ELF-1 (cell line): ENCODE measurements at regions not wholly inside any gene's neighbourhood (a gene's known extent, or its start where the extent isn't known, plus 50 kb on each side); places are given as distances from the start of the nearest gene placed in this dataset.
A peak's percentile ranks its signal among the peaks of the same experiment; 100 is the strongest.
"Not testable (repeated sequence)": the region's sequence is repeated elsewhere in the genome, so short reads cannot be mapped to it uniquely, and the experiment has no call there.

Source experiments
- DNase-seq: peaks from one replicate; pipeline ENCODE4 v3.0.0-alpha.2; 2016; ENCODE audit warnings: low read depth, low spot score

- DNase-seq, result no peak
These were observed 239.1 kb upstream of the ARID2 start for GRCh38 chr12:45490232-45490881.

DNA sequence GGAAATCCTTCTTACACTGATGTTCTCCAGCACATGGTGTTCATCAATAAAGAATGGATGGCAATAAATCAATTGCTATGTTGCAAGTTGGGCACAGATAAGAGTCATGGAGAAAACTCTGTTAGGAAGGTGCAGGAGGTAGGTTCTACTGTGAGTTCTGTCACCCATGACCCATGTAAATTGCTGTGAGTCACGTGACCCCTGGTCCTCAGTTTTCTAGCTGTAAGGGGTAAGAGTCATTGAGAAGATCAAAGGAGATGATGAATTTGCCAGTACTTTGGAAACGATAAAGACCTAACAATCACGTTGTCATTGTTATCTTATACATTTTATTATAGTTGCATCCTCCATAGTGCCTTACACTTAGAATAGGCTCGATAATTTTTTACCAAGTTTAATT, 235.2 kb upstream of the ARID2 start:
- DNase-seq, result no peak

GRCh38 chr12:45498645-45499044, 230.9 kb upstream of the ARID2 start:
- DNase-seq, result no peak

DNA sequence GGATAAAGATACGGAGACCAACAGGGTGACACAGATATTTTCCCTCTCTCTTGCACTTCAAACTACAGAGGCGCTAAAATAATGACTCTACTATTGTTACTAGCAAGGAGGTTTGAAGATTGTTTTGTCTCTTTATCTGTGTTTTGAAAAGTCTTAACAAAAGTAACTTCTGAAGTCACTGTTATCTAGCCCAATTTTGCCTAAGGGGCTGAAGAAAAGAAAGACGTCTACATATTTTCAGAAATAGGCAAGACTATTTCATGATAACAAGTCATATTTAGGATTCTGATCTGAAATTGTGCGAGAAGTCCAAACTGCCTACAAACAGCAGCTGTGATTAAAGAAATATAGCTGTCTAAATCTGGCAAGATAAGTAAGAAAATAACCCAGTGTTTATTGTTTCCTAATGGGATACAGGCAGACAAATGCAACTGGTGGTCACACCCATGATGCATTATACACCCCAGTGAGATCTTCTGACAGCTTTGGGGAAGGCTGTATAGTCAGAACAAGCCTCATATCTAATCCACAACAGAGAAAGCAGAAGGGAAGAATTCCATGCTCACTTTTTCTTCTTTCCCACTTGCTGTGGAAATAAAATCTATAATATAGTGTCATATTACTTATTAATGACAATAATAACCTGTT, 226.9 kb upstream of the ARID2 start:
- no peak for DNase-seq

- DNase-seq, result no peak
These were observed 225.6 kb upstream of the ARID2 start for GRCh38 chr12:45503899-45504298.

DNA sequence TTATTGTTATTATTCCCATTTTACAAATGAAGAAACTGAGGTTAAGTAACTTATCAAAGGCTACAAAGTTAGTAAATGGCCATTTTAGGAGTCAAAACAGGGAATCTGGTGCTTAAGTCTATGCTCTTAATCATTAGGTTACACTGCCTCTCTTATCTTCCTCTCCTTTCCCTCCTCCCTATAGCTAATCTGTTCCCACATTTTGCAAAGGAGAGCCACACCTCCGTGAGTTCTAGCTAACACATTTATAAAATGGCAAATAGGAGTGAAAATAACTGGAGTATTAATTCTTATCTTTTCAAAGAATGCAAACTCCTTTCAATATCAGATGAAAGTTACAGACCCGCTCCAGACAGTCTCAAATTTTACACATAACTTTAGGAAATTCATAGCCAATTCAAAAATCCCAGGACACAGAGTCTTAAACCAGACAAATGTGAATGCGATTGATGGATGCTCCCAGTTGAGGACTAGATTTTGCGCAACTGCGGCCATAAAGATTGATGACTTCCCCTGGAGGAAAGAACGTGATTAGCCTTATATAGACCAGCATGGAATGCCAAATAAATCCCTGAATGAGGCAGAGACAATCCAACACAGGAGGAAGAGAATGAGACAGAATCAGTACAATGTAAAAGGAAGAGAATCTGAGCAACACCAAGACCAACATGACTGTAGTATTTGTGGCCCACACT, 225.0 kb upstream of the ARID2 start:
- no peak for DNase-seq

GRCh38 chr12:45509187-45509586, 220.3 kb upstream of the ARID2 start:
- DNase-seq, result no peak

- no peak for DNase-seq
These were observed 219.9 kb upstream of the ARID2 start for GRCh38 chr12:45509621-45510020.

DNA sequence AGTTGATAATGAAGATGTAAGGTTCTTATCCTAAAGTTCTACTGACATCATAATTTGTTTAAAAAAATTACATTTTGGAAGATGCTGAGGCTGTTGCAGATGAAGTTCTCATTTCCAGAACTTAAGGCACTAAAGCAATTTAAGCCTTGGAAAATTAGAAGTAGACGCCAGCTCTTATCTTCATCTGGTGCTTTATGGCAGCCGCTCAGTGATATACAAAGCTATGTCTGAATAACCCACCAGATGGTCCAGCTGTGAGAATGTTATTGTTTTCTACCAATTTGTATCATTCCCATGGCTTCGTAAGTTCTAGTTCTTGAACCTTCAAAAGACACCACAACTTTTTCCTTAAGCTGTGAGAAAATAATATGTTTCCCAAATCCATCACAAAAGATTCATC, 212.1 kb upstream of the ARID2 start:
- no peak for DNase-seq

GRCh38 chr12:45518291-45519235, 210.9 kb upstream of the ARID2 start:
- DNase-seq, result no peak

DNA sequence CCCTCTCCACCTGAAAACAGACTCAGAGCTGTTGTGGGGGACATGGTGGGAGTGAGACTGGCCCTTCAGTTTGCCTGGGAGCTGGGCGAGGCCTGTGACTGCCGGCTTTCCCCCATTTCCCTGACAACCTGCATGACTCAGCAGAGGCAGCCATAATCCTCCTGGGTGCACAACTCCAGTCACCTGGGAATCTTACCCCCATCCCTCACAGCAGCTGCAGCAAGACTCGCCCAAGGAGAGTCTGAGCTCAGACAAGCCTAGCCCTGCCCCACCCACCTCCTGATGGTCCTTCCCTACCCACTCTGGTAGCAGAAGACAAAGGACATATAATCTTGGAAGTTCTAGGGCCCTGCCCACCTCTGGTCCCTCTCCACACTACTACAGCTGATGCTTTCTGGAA, 207.3 kb upstream of the ARID2 start:
- DNase-seq, result no peak

GRCh38 chr12:45526823-45527222, 202.7 kb upstream of the ARID2 start:
- not testable (repeated sequence) for DNase-seq

DNA sequence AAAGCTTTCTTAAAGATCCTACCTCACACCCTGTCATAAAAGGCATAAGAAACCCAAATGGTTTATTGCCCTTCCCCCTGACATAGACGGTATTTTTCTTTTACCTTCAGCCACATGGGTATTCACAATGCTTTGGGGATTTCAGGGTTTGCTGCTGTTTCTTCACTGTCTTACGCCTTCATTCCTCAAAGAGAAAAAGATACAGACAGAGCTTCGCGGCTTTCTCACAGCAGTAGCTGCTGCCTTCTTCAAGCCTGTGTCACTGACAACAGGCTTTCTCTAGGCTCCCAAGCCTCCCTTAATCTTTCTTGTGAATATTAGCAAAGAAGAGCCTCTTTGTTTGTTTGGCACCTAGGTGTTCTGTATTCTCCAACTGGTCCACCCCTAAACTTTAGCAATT, 197.4 kb upstream of the ARID2 start:
- peak; percentile 42 for DNase-seq

DNA sequence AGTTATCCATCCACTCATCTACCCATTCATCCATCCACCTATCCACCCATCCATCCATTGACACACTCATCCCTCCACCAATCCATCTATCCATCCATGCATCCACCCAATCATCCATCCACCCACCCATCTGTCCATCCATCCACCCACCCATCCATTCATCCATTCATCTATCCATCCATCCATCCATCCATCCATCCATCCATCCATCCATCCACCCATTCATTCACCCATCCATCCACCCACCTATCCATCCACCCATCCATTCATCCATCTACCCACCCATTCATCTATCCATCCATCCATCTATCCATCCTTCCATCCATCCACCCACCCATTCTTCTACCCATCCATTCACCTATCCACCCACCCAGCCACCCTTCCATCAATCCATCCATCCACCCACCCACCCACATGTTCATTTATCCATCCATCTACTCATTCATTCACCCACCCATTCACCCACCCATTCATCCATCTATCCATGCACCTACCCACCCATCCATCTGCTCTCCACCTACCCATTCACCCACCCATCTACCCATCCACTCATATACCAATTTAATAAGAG, 193.8 kb upstream of the ARID2 start:
- DNase-seq, result no peak

GRCh38 chr12:45536284-45536683, 193.2 kb upstream of the ARID2 start:
- DNase-seq, result no peak

DNA sequence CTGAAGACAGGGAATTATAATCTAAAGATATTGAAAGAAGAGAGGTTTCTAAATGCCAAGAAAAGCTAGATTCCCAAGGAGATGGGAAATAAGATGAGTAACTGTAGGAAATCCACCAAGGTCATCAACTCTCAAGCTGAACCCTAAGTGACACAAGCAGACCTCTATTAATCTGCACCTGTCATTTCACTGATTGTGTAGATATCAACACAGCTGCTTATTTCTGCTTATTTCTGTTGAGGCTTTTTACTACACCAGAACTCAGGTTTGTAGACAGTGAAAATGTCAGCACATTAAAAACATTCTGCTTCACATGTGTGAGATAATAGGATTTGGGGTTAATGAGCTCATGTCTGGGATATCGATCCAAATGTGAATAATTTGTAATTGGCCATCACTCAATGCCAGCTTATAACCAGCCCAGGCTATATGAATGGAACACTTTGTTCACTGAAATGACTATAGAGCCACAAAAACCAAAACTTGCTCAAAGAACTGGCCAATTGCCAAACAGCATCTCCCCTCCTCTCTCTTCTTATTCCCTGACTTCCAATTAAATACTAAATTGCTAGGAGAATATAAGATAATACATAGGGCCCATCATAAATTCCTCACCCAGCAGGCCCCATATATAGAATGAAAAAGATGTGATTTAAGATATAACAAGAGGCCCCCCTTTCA, 188.7 kb upstream of the ARID2 start:
- DNase-seq, result no peak

DNA sequence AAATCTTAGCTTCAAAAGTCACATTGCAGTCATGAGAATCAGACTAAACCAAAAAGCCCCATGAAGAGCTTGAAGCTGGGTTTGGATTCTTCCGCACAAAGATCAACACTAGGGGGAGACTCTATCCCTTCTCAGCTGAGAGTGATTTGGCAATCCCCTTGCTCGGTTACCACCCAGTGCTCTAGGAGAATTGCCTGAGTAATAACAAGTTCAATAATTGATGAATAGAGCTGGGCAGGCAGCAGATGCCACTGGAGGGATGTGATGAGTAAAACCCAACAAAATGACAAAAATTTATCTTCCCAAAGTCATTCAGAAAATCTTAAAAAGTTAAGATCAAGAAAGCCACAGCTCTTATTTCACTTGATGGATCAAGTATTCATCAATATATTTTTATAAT, 185.6 kb upstream of the ARID2 start:
- DNase-seq, result peak; percentile 64

DNA sequence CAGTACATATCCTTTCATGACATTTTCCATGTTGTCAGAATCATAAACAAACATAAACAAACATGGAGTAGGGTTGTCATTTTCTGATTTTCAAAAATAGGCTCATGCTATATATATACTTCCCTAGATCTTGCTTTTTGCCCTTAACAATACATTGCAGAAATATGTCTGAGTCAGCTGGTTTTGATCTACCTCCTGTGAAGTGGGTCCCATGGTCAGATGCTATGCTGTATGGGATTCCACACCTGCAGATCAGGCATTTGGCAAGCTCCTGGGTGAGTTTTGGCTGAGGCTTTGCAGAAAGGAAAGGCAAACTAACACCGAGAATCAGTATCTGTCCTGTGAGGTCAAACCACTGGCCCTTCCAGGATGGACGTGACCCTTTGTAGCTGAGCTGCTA, 183.0 kb upstream of the ARID2 start:
- DNase-seq, result no peak

DNA sequence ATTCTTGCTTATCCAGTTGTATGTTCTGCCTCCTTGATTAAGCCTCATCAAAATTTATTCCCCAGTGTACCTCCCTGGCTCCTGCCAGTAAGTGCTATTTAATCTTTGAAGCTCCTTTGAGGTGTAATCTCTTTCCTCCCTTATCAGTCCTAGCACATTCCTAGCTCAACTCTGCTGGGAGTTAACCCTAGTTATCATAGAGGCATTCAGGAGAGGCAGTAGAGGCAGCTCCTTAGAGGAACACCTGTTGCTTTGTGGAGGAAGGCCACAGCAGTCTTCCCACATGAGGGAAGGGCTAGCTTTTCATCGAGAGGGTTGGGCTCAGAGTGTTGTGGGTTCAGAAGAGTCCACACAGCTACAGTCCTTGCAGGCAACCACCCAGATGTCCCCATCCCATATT, 182.4 kb upstream of the ARID2 start:
- DNase-seq, result no peak

- no peak for DNase-seq
These were observed 181.7 kb upstream of the ARID2 start for GRCh38 chr12:45547822-45548221.

DNA sequence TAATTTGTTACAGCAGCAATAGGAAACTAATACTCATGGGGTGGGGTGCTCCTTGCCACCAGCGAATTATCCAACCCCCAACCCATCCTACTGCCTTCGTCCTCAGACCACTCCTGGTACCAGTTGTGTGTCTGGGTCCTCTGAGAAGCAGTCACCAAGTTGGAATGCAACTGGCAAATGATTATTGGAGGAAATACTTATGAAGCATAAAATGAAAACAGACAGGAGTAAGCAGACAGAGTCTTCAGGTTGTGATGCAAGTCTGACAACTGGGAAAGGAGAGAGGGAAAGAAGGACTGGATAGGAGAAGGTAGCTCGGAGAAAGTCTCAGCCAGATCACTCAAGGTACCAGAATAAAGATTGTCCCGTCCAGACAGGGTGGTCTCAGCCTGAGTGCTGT, 181.1 kb upstream of the ARID2 start:
- DNase-seq, result no peak
